Colon (tissue), 2 donors: ENCODE measurements at regions not wholly inside any gene's neighbourhood (a gene's known extent, or its start where the extent isn't known, plus 50 kb on each side); places are given as distances from the start of the nearest gene placed in this dataset.

Experiments used
- FAIRE-seq: peaks from 2 replicates; lab custom pipeline; 2012; peaks lifted over from hg19 to GRCh38; lab: Jason Lieb, UNC
- donor health status: control.
- donor health status: control.

- no peak for FAIRE-seq
These were observed 266.0 kb downstream of the PTPRU start for GRCh38 chr1:29502225-29502910.

GRCh38 chr1:29501227-29501976, 265.1 kb downstream of the PTPRU start:
- no peak for FAIRE-seq

GRCh38 chr1:29500651-29501050, 264.3 kb downstream of the PTPRU start:
- FAIRE-seq: no peak

- no peak for FAIRE-seq
These were observed 263.7 kb downstream of the PTPRU start for GRCh38 chr1:29500041-29500440.

- no peak for FAIRE-seq
These were observed 262.9 kb downstream of the PTPRU start for GRCh38 chr1:29499104-29499650.

GRCh38 chr1:29498126-29499103, 262.1 kb downstream of the PTPRU start:
- FAIRE-seq: no peak

GRCh38 chr1:29497395-29498125, 261.2 kb downstream of the PTPRU start:
- no peak for FAIRE-seq

GRCh38 chr1:29496701-29497100, 260.4 kb downstream of the PTPRU start:
- no peak for FAIRE-seq

- no peak for FAIRE-seq
These were observed 254.0 kb downstream of the PTPRU start for GRCh38 chr1:29490204-29490934.

GRCh38 chr1:29489471-29489870, 253.1 kb downstream of the PTPRU start:
- FAIRE-seq: no peak

- FAIRE-seq: no peak
These were observed 252.5 kb downstream of the PTPRU start for GRCh38 chr1:29488794-29489311.

- no peak for FAIRE-seq
These were observed 251.9 kb downstream of the PTPRU start for GRCh38 chr1:29488086-29488793.

- FAIRE-seq: no peak
These were observed 251.0 kb downstream of the PTPRU start for GRCh38 chr1:29487291-29487690.

GRCh38 chr1:29485096-29485925, 249.0 kb downstream of the PTPRU start:
- no peak for FAIRE-seq

GRCh38 chr1:29482991-29483390, 246.7 kb downstream of the PTPRU start:
- no peak for FAIRE-seq

GRCh38 chr1:29482064-29482463, 245.7 kb downstream of the PTPRU start:
- no peak for FAIRE-seq

GRCh38 chr1:29481031-29481430, 244.7 kb downstream of the PTPRU start:
- no peak for FAIRE-seq

GRCh38 chr1:29478879-29479278, 242.6 kb downstream of the PTPRU start:
- no peak for FAIRE-seq
